GM23338 (cell line): ENCODE measurements at regions not wholly inside any gene's neighbourhood (a gene's known extent, or its start where the extent isn't known, plus 50 kb on each side); places are given as distances from the start of the nearest gene placed in this dataset.

Experiments used
- ATAC-seq: fragments of 200-7000 bp; cut with Tn5 transposase; 3 replicates; pipeline ENCODE4 v1.9.1; 2020
- DNase-seq: peaks from one replicate; pipeline ENCODE4 v3.0.0-alpha.2; 2015; ENCODE audit warnings: low spot score
- H2AFZ ChIP-seq: fragments of 200-600 bp; sonication (generic); 2 replicates; pipeline ENCODE4 v1.8.0; 2016; ENCODE audit warnings: antibody characterized with exemption, mild to moderate bottlenecking, moderate library complexity
- H3F3A ChIP-seq: fragments of 200-600 bp; sonication (generic); replicated peaks from 2 replicates; pipeline ENCODE4 v1.8.0; 2017; ENCODE audit warnings: antibody characterized with exemption, mixed run types, low read depth
- H3K27ac ChIP-seq: fragments of 200-600 bp; sonication (generic); 2 replicates; pipeline ENCODE4 v1.6.1; 2016; ENCODE audit warnings: low read depth
- H3K27me3 ChIP-seq: fragments of 200-600 bp; sonication (generic); 2 replicates; pipeline ENCODE4 v1.8.0; 2016; ENCODE audit warnings: mild to moderate bottlenecking, mixed run types, moderate library complexity; ENCODE audit not compliant: insufficient read depth
- H3K36me3 ChIP-seq: fragments of 200-600 bp; sonication (generic); 2 replicates; pipeline ENCODE4 v1.8.0; 2016; ENCODE audit warnings: mild to moderate bottlenecking; ENCODE audit not compliant: insufficient read depth
- H3K4me1 ChIP-seq: fragments of 200-600 bp; sonication (generic); 2 replicates; pipeline ENCODE4 v1.8.0; 2016; ENCODE audit warnings: mild to moderate bottlenecking, moderate library complexity; ENCODE audit not compliant: insufficient read depth
- H3K4me2 ChIP-seq: fragments of 200-600 bp; sonication (generic); 2 replicates; pipeline ENCODE4 v1.7.1; 2017; ENCODE audit warnings: mixed run types
- H3K4me3 ChIP-seq: fragments of 200-600 bp; sonication (generic); 2 replicates; pipeline ENCODE4 v1.6.1; 2016; ENCODE audit warnings: mixed run types
- H3K79me2 ChIP-seq: fragments of 200-600 bp; sonication (generic); replicated peaks from 2 replicates; pipeline ENCODE4 v1.8.0; 2017; ENCODE audit warnings: mild to moderate bottlenecking; ENCODE audit not compliant: insufficient read depth
- H3K9me2 ChIP-seq: fragments of 200-600 bp; sonication (generic); 2 replicates; pipeline ENCODE4 v1.8.0; 2017; ENCODE audit not compliant: insufficient read depth
- H4K20me1 ChIP-seq: fragments of 200-600 bp; sonication (generic); replicated peaks from 2 replicates; pipeline ENCODE4 v1.8.0; 2017; ENCODE audit warnings: mild to moderate bottlenecking; ENCODE audit not compliant: insufficient read depth
- H3K27ac Mint-ChIP-seq: 2 replicates; pipeline ENCODE4 v1.8.0; 2020; ENCODE audit warnings: inconsistent platforms, mild to moderate bottlenecking, moderate library complexity, mixed read lengths
- H3K27me3 Mint-ChIP-seq: 3 replicates; pipeline ENCODE4 v1.8.0; 2022; ENCODE audit warnings: low read depth, mild to moderate bottlenecking, moderate library complexity, mixed read lengths, inconsistent platforms; ENCODE audit not compliant: insufficient read depth, poor library complexity
- H3K36me3 Mint-ChIP-seq: 3 replicates; pipeline ENCODE4 v1.8.0; 2021; ENCODE audit warnings: low read depth, mild to moderate bottlenecking, inconsistent platforms, moderate library complexity, mixed read lengths
- H3K4me1 Mint-ChIP-seq: 3 replicates; pipeline ENCODE4 v1.8.0; 2020; ENCODE audit warnings: mild to moderate bottlenecking, inconsistent platforms, mixed read lengths
- H3K4me3 Mint-ChIP-seq: 3 replicates; pipeline ENCODE4 v1.8.0; 2021; ENCODE audit warnings: moderate library complexity, mild to moderate bottlenecking, inconsistent platforms, mixed read lengths
- H3K9me3 Mint-ChIP-seq: 3 replicates; pipeline ENCODE4 v1.8.0; 2020; ENCODE audit warnings: moderate library complexity, mild to moderate bottlenecking, inconsistent platforms, mixed read lengths
- CREB1 ChIP-seq: fragments of 250-450 bp; sonication (Bioruptor Pico); IDR thresholded peaks from 2 replicates; pipeline ENCODE4 v1.5.0; 2020; ENCODE audit warnings: low read depth, mild to moderate bottlenecking, moderate library complexity
- EZH2 ChIP-seq: fragments of 200-600 bp; sonication (generic); IDR thresholded peaks from one replicate; pipeline ENCODE4 v1.8.0; 2017; ENCODE audit warnings: antibody characterized with exemption, mild to moderate bottlenecking, low read depth; ENCODE audit not compliant: unreplicated experiment
- NANOG ChIP-seq: IDR thresholded peaks from 2 replicates; pipeline ENCODE4 v1.6.1; 2016; ENCODE audit warnings: antibody characterized with exemption, borderline replicate concordance
- POLR2AphosphoS5 ChIP-seq: IDR thresholded peaks from 2 replicates; pipeline ENCODE4 v1.6.1; 2016; ENCODE audit warnings: antibody characterized with exemption, low read depth
- REST ChIP-seq: IDR thresholded peaks from one replicate; pipeline ENCODE4 v1.6.1; 2018; ENCODE audit warnings: antibody characterized with exemption; ENCODE audit not compliant: unreplicated experiment
- ZNF331 ChIP-seq: fragments of 250-450 bp; sonication (Bioruptor Pico); IDR thresholded peaks from 2 replicates; pipeline ENCODE4 v1.5.0; 2020; ENCODE audit warnings: low read depth, mild to moderate bottlenecking, moderate library complexity
- TF ChIP-seq, protein P1 (sequence below): IDR thresholded peaks from 2 replicates; pipeline ENCODE4 v1.6.1; 2016; ENCODE audit warnings: antibody characterized with exemption

DNA sequence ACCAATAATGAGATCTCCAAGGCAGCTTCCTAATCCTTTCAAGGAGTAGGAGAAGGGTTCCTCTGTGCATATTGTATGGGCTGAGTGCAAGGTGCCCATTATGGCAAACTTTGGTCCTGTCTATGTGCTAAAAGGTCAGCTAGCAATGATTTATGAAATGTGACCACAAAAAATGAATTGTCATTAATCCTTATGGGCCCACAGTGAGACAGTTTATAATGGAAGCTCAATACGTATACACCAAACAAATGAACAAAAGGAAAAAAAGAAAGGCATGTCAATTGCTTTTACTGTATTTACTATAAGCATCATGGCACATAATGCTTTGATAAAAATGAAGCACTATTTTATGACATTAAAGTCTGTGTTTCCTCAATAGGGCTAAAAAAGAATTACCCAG is 54.5 kb downstream of the ELAPOR2 start:
- H3K27me3 Mint-ChIP-seq, result peaks cover under 1% of the 10 kb centered on the region

More for the DNA sequence above, 54.5 kb downstream of the ELAPOR2 start:
- Mint-ChIP-seq H3K4me1 (peaks cover 32% of the 10 kb centered on the region), H3K9me3 (no peaks in the 10 kb centered on the region), H3K4me3 (no peak overlapping the region), H3K27ac (no peak overlapping the region), H3K36me3 (no peaks in the 10 kb centered on the region)
- Histone ChIP-seq H3K27me3 (no peaks in the 10 kb centered on the region), H3K4me3 (no peak overlapping the region), H3F3A (no peaks in the 10 kb centered on the region), H2AFZ (no peak overlapping the region), H4K20me1 (peaks cover 27% of the 10 kb centered on the region; the same call in 1 of the 2 replicates), H3K4me1 (peaks cover 41% of the 10 kb centered on the region), H3K27ac (no peak overlapping the region), H3K4me2 (no peak overlapping the region), H3K36me3 (no peaks in the 10 kb centered on the region), H3K79me2 (peaks cover 100% of the 10 kb centered on the region), H3K9me2 (peaks cover 6% of the 10 kb centered on the region; the same call in 1 of the 2 replicates)
- DNase-seq, result no peak
- no peak for ATAC-seq
- TF ChIP-seq EZH2, result no peak
- no peak for TF ChIP-seq ZNF331
- TF ChIP-seq, protein P1, sequence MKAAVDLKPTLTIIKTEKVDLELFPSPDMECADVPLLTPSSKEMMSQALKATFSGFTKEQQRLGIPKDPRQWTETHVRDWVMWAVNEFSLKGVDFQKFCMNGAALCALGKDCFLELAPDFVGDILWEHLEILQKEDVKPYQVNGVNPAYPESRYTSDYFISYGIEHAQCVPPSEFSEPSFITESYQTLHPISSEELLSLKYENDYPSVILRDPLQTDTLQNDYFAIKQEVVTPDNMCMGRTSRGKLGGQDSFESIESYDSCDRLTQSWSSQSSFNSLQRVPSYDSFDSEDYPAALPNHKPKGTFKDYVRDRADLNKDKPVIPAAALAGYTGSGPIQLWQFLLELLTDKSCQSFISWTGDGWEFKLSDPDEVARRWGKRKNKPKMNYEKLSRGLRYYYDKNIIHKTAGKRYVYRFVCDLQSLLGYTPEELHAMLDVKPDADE, result no peak
- TF ChIP-seq POLR2AphosphoS5, result no peak
- no peak for TF ChIP-seq REST
- no peak for TF ChIP-seq NANOG
- TF ChIP-seq CREB1 (CRISPR knock-in tag), result no peak
